T follicular helper cell (primary cell): ENCODE measurements at regions not wholly inside any gene's neighbourhood (a gene's known extent, or its start where the extent isn't known, plus 50 kb on each side); places are given as distances from the start of the nearest gene placed in this dataset.

ENCODE experiments used
- DNase-seq: peaks from one replicate; pipeline ENCODE4 v3.0.0-alpha.2; 2020; ENCODE audit warnings: low read depth

DNA sequence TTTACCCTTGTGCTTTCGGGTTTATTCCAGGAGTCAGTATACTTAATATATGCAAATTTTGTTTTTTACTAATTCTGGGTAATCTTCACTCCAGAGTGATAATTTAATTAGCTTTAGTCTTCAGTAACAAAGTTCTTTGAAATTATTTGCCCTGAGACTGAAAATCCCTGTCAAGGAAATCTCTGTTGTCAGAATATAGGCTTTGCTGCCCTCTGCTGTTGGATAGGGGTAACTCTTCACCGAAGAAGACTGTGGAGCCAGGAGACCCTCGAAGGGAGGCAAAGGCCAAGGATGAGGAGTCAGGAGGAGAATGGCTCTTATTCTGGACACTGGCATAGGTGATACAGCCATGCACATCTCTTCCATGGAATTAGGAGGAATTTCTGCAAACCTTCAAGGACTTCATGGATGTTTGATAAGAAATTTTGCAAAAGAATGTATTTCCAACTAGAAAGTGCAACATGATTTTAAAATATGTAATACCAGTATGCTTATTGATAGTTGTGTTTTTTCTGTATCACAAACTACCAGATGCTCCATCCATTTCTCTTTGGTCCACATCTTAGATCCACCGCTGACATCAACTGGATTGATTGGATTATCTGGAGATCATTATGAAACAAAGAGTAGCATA, 182.3 kb downstream of the RDH14 start:
- DNase-seq, result no peak

DNA sequence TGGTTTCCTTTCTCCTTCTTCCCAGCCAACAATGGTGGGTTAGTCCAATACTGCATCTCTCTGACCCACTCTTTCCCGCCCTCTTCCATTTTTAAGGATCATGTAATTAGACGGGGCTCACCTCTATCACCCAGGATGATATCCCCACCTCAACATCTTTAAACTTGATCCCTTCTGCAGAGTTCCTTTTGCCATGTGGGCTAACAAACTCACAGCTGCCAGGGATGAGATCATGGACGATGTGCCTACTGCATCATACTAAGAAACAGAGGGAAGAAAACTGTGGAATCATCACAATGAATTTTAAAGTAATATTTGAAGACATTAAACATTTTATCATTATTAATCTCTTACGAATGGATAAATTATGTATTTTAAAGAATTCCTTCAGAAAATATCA, 183.5 kb downstream of the RDH14 start:
- DNase-seq, result no peak

DNA sequence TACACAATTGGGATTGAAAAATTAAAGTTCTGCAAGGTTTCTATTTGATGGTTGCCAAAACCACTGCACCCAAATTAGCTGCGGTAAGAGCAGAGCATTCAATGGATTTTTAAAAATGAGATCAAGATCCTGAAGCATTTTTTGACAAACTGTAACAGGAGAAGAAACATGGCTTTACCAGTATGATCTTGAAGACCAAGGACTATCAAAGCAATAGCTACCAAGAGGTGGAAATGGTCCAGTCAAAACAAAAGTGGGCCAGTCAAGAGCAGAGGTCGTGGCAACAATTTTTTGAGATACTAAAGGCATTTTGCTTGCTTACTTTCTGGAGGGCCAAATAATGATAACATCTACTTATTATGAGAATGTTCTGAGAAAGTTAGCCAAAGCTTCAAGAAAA, 186.8 kb downstream of the RDH14 start:
- DNase-seq, result no peak

- no peak for DNase-seq
These were observed 187.4 kb downstream of the RDH14 start for GRCh38 chr2:18373081-18373480.

DNA sequence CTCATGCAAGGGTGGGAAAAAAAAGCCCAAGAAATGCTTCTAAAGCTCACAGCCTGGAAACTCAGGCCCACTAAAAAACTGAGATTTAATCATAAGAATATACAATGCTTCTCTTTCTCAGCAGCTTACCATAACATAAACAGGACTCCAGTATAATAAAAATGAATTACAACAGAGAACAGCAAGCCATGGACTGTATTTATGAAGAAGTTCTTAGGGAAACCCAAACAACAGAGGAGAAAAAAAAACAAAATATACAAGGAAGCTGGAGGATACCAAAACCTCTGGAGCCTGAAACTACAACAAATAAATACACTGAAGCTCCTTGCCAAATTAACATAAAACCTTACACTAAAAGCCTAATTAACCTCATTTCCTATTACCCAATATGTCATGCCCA, 187.8 kb downstream of the RDH14 start:
- no peak for DNase-seq

DNA sequence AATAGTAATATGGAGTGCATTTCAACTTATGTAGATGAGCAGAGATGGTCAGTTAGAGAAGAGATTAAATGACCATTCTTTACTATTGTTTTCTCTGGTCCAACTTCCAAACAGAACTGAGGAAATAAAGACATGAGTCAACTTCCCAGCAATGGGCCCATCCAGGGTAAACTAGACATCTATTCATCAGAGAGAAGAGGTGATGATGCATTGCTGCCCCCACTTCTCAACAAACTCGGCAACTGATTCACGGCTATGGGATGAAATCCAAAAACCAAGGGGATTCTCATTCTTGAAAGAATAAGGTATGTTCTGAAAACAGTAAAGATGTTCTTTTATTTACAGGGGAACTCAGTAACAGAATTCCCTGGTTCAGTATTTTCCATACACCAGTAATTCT, 190.7 kb downstream of the RDH14 start:
- no peak for DNase-seq

DNA sequence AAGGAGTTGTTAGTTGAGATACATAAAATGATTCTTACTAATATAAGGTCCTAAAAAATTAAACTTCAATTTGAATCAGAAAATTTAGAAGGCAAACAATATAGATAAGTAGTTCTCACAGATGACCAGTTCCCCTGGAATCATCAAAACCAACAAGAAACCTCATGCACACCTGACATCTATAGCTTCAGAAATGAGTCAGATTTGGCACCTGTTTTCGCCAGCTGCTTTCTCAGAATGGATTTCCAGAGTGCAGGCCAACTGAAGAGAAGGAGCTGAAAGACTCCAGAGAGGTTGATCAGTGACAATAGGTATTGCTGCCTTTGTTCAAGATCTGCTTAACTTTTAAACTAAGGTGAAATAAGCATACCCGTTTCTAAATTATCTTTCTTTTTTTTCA, 192.4 kb downstream of the RDH14 start:
- no peak for DNase-seq

DNA sequence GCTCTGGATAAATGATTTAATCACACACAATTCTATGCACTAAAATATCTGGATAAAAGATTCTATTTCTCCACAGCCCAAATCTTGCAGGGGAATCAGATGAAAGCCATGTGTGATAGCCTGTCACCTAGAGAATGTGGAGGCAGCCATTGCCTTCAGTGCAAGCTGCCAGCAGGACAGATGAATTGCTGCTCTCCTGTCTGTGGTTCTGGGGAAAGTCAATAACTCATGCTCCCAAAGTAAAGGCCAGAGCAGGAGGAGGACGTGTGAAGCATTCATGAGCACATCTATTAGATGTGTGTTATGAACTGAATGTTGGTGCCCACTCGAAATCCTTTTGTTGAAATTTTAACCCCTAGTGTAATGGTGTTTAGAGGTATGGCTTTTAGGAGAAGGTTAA, 195.1 kb downstream of the RDH14 start:
- no peak for DNase-seq

- DNase-seq, result no peak
These were observed 197.1 kb downstream of the RDH14 start for GRCh38 chr2:18363348-18363747.

DNA sequence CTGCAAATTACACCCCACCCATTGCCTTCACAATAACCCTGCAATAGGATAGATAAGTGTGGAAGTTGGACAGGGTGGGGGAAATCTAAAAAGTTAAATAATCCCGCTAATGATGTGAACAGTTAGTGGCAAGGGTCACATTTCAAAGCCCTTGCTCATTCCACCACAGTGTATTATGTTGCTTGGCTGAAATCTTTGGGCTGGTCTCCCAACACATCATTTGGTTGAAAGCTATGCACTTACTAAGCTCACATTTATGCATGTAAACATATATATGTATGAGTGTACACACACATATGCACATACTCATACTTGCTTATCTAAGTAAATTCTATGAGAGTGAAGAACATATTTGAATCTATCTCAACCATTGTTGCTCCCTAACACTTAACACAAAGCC, 197.8 kb downstream of the RDH14 start:
- DNase-seq, result no peak

GRCh38 chr2:18357537-18357936, 202.9 kb downstream of the RDH14 start:
- DNase-seq, result no peak

DNA sequence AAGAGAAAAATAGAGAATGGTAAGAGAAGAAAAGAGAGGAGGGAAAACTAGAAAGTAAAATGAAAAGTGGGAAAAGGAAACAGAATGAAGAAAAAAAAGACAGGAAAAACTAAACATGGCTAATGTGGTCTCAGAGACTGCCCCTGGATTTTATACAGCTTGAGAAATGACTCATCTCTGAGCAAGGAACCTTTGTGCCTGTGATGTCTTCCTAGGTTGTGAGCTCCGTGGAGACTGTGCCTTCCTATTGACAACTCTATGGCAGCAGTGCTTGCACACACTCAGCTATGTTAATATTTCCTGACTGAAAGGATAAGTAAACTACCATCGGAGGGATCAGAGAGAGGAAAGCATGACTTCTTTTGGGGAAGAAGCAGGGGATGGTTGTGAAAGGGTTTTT, 203.8 kb downstream of the RDH14 start:
- no peak for DNase-seq

- no peak for DNase-seq
These were observed 211.0 kb downstream of the RDH14 start for GRCh38 chr2:18349421-18349820.

DNA sequence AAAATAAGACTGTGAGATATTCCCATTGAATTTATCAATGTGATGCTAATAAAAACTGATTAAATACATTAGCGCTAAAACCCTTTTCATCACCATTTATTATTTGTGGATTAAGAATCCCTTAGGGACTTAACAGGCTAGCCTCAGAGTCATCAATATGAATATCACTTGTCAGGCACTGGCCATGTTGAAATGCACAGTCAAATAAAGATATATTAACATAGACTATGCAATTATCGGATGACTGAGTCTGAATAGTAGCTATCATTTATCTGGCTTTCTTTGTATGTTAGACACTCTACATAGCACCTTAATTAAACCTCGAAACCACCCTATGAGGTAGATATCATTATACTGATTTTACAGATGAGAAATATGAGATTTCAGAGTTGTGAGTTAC, 213.6 kb downstream of the RDH14 start:
- DNase-seq, result no peak

- DNase-seq, result no peak
These were observed 214.1 kb downstream of the RDH14 start for GRCh38 chr2:18346344-18346743.

GRCh38 chr2:18345848-18346247, 214.6 kb downstream of the RDH14 start:
- no peak for DNase-seq

- DNase-seq, result no peak
These were observed 217.6 kb downstream of the RDH14 start for GRCh38 chr2:18342901-18343300.

GRCh38 chr2:18339326-18339725, 221.1 kb downstream of the RDH14 start:
- DNase-seq, result no peak

- DNase-seq, result no peak
These were observed 223.5 kb downstream of the RDH14 start for GRCh38 chr2:18336975-18337374.

- no peak for DNase-seq
These were observed 228.0 kb downstream of the RDH14 start for GRCh38 chr2:18332477-18332876.

DNA sequence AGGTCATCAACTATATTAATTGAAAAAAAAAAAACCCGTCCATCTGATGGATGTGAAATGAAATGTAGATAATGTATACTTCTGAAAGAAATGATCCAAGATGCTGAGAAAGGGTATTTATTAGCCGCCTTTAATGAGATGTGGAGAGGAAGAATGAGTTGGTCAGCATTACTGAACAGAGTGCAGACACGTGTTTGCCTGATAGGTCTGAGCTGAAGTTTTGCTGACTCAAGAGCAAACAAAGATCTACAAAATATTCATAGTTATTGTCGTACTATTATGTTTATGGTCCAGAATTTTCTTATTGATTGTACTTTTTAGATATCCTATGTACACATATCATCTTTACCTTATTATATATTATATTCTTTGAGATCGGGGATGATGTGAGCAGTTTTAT, 235.3 kb downstream of the RDH14 start:
- no peak for DNase-seq

DNA sequence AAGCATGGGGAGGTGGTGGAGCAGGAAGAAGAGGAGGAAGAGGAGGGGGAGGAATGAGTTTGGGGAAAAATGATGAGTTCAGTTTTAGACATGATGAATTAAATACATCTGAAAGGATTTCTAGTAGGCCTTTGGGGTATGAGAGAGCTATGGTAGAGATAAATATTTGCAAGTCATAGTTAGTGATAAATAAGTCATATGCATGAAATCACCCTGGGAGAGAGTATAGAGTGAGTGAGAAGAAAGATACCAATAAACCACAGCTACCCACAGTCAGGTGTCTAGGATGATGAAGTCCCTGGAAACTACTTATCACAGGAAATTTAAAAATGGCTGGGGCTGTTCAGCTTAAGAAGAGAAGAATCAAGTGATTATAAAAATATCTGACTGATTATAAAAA, 240.5 kb downstream of the RDH14 start:
- no peak for DNase-seq

DNA sequence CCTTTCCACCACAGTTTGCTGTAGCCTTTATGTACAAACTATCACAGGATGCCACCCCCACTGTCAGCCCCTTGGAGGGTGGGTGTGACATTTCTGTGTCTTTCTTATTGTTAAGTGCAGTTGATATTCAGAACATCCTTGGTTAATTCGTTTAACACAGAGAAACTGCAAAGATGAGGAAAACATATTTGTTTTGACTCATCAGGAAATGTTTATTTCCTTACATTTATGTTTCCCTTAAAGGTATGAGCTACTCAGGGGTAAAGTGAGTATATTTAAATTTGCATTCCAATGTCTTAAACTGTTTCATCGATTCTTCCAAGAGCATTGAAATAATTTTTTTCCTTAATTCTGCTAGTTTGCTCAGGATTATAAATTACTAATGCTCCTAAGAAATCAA, 243.4 kb downstream of the RDH14 start:
- DNase-seq, result no peak

- DNase-seq, result no peak
These were observed 247.6 kb downstream of the RDH14 start for GRCh38 chr2:18312818-18313217.
